ENCODE measurements at regions not wholly inside any gene's neighbourhood (a gene's known extent, or its start where the extent isn't known, plus 50 kb on each side); places are given as distances from the start of the nearest gene placed in this dataset.
"Not testable (repeated sequence)": the region's sequence is repeated elsewhere in the genome, so short reads cannot be mapped to it uniquely, and the experiment has no call there.

- no peak overlapping the region for H3K4me3 Mint-ChIP-seq
- H3K9me3 Mint-ChIP-seq = peaks cover 4% of the 10 kb centered on the region
- intact Hi-C loops (cut with micrococcal nuclease) = no loop called here
- H3K4me1 Mint-ChIP-seq (ENCODE audit: low read depth) = no peaks in the 10 kb centered on the region
- no peak for DNase-seq (ENCODE audit: low spot score)
- no peaks in the 10 kb centered on the region for H3K36me3 Mint-ChIP-seq (ENCODE audit: low read depth)
- H3K27ac Mint-ChIP-seq = no peak overlapping the region
- H3K27me3 Mint-ChIP-seq (ENCODE audit: insufficient read depth) = no peaks in the 10 kb centered on the region
These were observed 99.5 kb downstream of the KDM5D start for GRCh38 chrY:19644889-19645638.

DNA sequence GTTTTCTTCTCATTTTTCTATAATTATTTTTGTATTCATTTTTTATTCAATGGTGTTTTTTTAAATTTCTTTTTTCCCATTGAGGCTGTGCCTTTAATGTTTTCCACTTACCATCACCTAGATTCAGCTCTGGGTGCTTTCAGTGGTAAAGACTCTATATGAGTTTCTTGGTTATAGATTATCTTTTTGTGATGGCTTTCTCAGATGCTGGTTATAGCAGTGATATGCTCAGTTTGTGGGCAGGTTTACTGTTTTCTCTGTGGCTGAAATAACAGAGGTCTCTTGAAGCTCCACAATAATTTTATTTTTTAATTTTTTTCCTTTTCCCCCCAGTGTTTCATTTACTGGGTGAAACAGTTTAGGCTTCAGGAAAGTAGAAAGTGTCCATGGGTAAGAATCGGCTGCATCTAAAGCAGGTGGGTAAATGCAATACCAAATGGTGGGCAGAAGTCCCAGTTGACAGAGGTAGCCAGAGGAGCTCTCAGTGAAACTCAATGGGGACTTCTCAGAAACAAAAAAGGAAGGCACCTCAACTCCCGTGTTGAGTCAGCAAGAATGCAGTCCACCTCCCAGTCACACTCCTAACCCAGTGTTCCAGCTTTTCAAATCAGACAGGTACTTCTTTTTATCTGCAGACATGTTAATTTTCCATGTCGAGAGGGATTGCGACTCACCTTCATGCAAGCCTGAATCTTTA lies 106.7 kb downstream of the KDM5D start:
- DNase-seq (ENCODE audit: low spot score) = no peak
- H3K27ac Mint-ChIP-seq = no peak overlapping the region
- intact Hi-C loops (cut with micrococcal nuclease) = no loop called here
- peaks cover 2% of the 10 kb centered on the region for H3K27me3 Mint-ChIP-seq (ENCODE audit: insufficient read depth)
- no peaks in the 10 kb centered on the region for H3K4me1 Mint-ChIP-seq (ENCODE audit: low read depth)
- H3K9me3 Mint-ChIP-seq = no peaks in the 10 kb centered on the region
- H3K4me3 Mint-ChIP-seq = no peak overlapping the region
- H3K36me3 Mint-ChIP-seq (ENCODE audit: low read depth) = no peaks in the 10 kb centered on the region

GRCh38 chrY:19628926-19629325 lies 115.6 kb downstream of the KDM5D start:
- Mint-ChIP-seq H3K27me3 (ENCODE audit: insufficient read depth) (peaks cover 2% of the 10 kb centered on the region), H3K27ac (no peak overlapping the region), H3K4me1 (ENCODE audit: low read depth) (no peaks in the 10 kb centered on the region), H3K36me3 (ENCODE audit: low read depth) (no peaks in the 10 kb centered on the region), H3K4me3 (no peak overlapping the region), H3K9me3 (peaks cover under 1% of the 10 kb centered on the region)
- intact Hi-C loops (cut with micrococcal nuclease) = no loop called here
- DNase-seq (ENCODE audit: low spot score) = no peak

- H3K9me3 Mint-ChIP-seq = peaks cover 3% of the 10 kb centered on the region
- H3K4me3 Mint-ChIP-seq = no peak overlapping the region
- DNase-seq (ENCODE audit: low spot score) = no peak
- intact Hi-C loops (cut with micrococcal nuclease) = no loop called here
- no peak overlapping the region for H3K27ac Mint-ChIP-seq
- no peaks in the 10 kb centered on the region for H3K36me3 Mint-ChIP-seq (ENCODE audit: low read depth)
- no peaks in the 10 kb centered on the region for H3K4me1 Mint-ChIP-seq (ENCODE audit: low read depth)
- peaks cover 4% of the 10 kb centered on the region for H3K27me3 Mint-ChIP-seq (ENCODE audit: insufficient read depth)
These were observed 122.1 kb downstream of the KDM5D start for GRCh38 chrY:19622392-19622791.

GRCh38 chrY:19621756-19622155 lies 122.8 kb downstream of the KDM5D start:
- intact Hi-C loops (cut with micrococcal nuclease) = no loop called here

GRCh38 chrY:19601113-19601512 lies 143.4 kb downstream of the KDM5D start:
- H3K36me3 Mint-ChIP-seq (ENCODE audit: low read depth) = peaks cover 23% of the 10 kb centered on the region
- intact Hi-C loops (cut with micrococcal nuclease) = loop anchor here (2.0 kb wide), 1 partner anchor 34 kb away; no protein-coding TSS in a partner anchor

More at GRCh38 chrY:19621756-19622155, 122.8 kb downstream of the KDM5D start:
- Mint-ChIP-seq H3K27ac (no peak overlapping the region), H3K27me3 (ENCODE audit: insufficient read depth) (peaks cover 4% of the 10 kb centered on the region), H3K4me3 (no peak overlapping the region), H3K4me1 (ENCODE audit: low read depth) (no peaks in the 10 kb centered on the region), H3K36me3 (ENCODE audit: low read depth) (no peaks in the 10 kb centered on the region), H3K9me3 (peaks cover 3% of the 10 kb centered on the region)
- no peak for DNase-seq (ENCODE audit: low spot score)

DNA sequence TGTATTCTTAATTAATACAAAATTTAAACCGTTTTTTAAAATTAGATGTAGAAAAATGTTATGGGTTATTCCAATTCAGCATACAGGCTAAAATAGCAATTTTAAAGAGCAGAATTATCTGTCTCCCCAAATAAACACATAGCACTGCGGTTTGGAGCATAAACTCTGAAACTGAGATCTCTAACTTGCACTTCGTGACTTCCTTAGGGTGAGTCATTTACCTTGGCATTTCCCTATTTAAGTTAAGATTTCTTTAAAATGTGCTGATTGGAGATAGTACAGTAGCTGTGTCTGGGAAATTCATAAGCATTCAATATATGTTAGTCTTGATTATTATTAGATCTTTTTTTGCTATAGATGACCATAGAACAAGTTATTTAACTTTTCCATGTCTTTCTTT lies 143.8 kb downstream of the KDM5D start:
- DNase-seq (ENCODE audit: low spot score) = no peak
- Mint-ChIP-seq H3K9me3 (no peaks in the 10 kb centered on the region), H3K36me3 (ENCODE audit: low read depth) (peaks cover 24% of the 10 kb centered on the region), H3K27ac (no peak overlapping the region), H3K4me1 (ENCODE audit: low read depth) (peaks cover 10% of the 10 kb centered on the region), H3K27me3 (ENCODE audit: insufficient read depth) (no peaks in the 10 kb centered on the region), H3K4me3 (no peak overlapping the region)
- intact Hi-C loops (cut with micrococcal nuclease) = loop anchor here (2.0 kb wide), 1 partner anchor 34 kb away; no protein-coding TSS in a partner anchor

More at GRCh38 chrY:19601113-19601512, 143.4 kb downstream of the KDM5D start:
- H3K27me3 Mint-ChIP-seq (ENCODE audit: insufficient read depth) = no peaks in the 10 kb centered on the region
- no peak overlapping the region for H3K27ac Mint-ChIP-seq
- H3K4me3 Mint-ChIP-seq = no peak overlapping the region
- DNase-seq (ENCODE audit: low spot score) = no peak
- peaks cover 10% of the 10 kb centered on the region for H3K4me1 Mint-ChIP-seq (ENCODE audit: low read depth)
- H3K9me3 Mint-ChIP-seq = no peaks in the 10 kb centered on the region

DNA sequence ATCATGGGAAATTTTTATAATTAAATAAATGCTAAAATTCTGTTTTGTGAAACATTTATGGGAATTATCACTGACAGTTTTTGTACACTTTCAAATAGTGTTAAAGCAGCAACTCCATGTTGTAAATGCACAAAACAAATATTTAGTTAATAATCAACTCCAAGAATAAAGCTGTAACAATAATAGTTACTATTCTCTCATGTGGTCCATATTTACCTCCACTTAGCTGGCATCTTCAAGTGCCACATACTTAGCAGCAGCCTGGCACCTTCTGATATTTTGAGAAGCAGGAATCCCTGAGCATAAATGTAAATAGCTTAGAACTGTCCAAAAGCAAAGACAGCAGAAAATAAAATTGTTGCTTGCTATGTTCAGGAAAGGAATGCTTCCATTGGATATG lies 154.3 kb downstream of the KDM5D start:
- DNase-seq (ENCODE audit: low spot score) = no peak
- H3K9me3 Mint-ChIP-seq = no peaks in the 10 kb centered on the region
- H3K27ac Mint-ChIP-seq = no peak overlapping the region
- no peak overlapping the region for H3K4me3 Mint-ChIP-seq
- H3K4me1 Mint-ChIP-seq (ENCODE audit: low read depth) = peaks cover 5% of the 10 kb centered on the region
- H3K36me3 Mint-ChIP-seq (ENCODE audit: low read depth) = peaks cover 18% of the 10 kb centered on the region
- no peaks in the 10 kb centered on the region for H3K27me3 Mint-ChIP-seq (ENCODE audit: insufficient read depth)
- intact Hi-C loops (cut with micrococcal nuclease) = no loop called here

- Mint-ChIP-seq H3K4me3 (no peak overlapping the region), H3K27me3 (ENCODE audit: insufficient read depth) (no peaks in the 10 kb centered on the region), H3K36me3 (ENCODE audit: low read depth) (peaks cover 23% of the 10 kb centered on the region), H3K4me1 (ENCODE audit: low read depth) (peaks cover 10% of the 10 kb centered on the region), H3K27ac (no peak overlapping the region), H3K9me3 (no peaks in the 10 kb centered on the region)
- intact Hi-C loops (cut with micrococcal nuclease) = no loop called here
- DNase-seq (ENCODE audit: low spot score) = no peak
These were observed 154.9 kb downstream of the KDM5D start for GRCh38 chrY:19589664-19590063.

GRCh38 chrY:19587311-19587710 lies 157.2 kb downstream of the KDM5D start:
- no peaks in the 10 kb centered on the region for H3K27me3 Mint-ChIP-seq (ENCODE audit: insufficient read depth)
- intact Hi-C loops (cut with micrococcal nuclease) = no loop called here
- peaks cover 21% of the 10 kb centered on the region for H3K36me3 Mint-ChIP-seq (ENCODE audit: low read depth)
- H3K9me3 Mint-ChIP-seq = no peaks in the 10 kb centered on the region
- H3K27ac Mint-ChIP-seq = no peak overlapping the region
- peaks cover 20% of the 10 kb centered on the region for H3K4me1 Mint-ChIP-seq (ENCODE audit: low read depth)
- H3K4me3 Mint-ChIP-seq = no peak overlapping the region
- DNase-seq (ENCODE audit: low spot score) = no peak

DNA sequence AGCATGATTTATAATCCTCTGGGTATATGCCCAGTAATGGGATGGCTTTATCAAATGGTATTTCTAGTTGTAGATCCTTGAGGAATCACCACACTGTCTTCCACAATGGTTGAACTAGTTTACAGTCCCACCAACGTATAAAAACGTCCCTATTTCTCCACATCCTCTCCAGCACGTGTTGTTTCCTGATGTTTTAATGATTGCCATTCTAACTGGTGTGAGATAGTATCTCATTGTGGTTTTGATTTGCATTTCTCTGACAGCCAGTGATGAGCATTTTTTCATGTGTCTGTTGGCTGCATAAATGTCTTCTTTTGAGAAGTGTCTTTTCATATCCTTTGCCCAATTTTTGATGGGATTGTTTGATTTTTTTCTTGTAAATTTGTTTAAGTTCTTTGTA lies 163.5 kb downstream of the KDM5D start:
- H3K4me3 Mint-ChIP-seq; H3K9me3 Mint-ChIP-seq; intact Hi-C loops (cut with micrococcal nuclease); H3K27ac Mint-ChIP-seq; H3K27me3 Mint-ChIP-seq (ENCODE audit: insufficient read depth); DNase-seq (ENCODE audit: low spot score): not testable (repeated sequence)
- Mint-ChIP-seq H3K4me1 (ENCODE audit: low read depth) (peaks cover 33% of the 10 kb centered on the region), H3K36me3 (ENCODE audit: low read depth) (peaks cover 20% of the 10 kb centered on the region)

- Mint-ChIP-seq H3K27ac (no peak overlapping the region), H3K4me1 (ENCODE audit: low read depth) (peaks cover 18% of the 10 kb centered on the region), H3K9me3 (no peaks in the 10 kb centered on the region), H3K4me3 (no peak overlapping the region), H3K27me3 (ENCODE audit: insufficient read depth) (no peaks in the 10 kb centered on the region), H3K36me3 (ENCODE audit: low read depth) (peaks cover 12% of the 10 kb centered on the region)
- DNase-seq (ENCODE audit: low spot score) = no peak
- intact Hi-C loops (cut with micrococcal nuclease) = loop anchor here (10.0 kb wide), 1 partner anchor 1666 kb away; no protein-coding TSS in a partner anchor
These were observed 166.1 kb downstream of the KDM5D start for GRCh38 chrY:19578281-19578874.

DNA sequence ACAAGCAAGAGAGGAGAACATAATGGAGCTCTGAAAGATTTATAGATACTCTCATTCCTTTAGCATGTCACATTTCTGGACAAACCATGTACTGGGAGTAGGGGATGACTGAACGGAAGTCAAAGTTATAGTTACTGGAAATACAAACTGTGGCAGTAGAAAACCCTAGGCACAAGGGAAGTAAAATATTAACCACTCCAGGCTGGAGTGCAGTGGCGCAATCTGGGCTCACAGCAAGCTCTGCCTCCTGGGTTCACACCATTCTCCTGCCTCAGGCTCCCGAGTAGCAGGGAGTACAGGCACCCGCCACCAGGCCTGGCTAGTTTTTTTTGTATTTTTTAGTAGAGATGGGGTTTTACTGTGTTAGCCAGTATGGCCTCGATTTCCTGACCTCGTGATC lies 167.3 kb downstream of the KDM5D start:
- Mint-ChIP-seq H3K36me3 (ENCODE audit: low read depth) (peaks cover 16% of the 10 kb centered on the region), H3K4me3 (no peak overlapping the region), H3K27ac (no peak overlapping the region), H3K27me3 (ENCODE audit: insufficient read depth) (no peaks in the 10 kb centered on the region), H3K4me1 (ENCODE audit: low read depth) (peaks cover 22% of the 10 kb centered on the region), H3K9me3 (no peaks in the 10 kb centered on the region)
- DNase-seq (ENCODE audit: low spot score) = no peak
- intact Hi-C loops (cut with micrococcal nuclease) = loop anchor here (10.0 kb wide), 1 partner anchor 1668 kb away; no protein-coding TSS in a partner anchor

All from activated T-helper 1 cell treated with anti-CD3 and anti-CD28 coated beads, Interleukin-12 subunit alpha, Interleukin-12 subunit beta, Interleukin-2, Interleukin-4 antibody, amounts not matched to agents 30 ng/mL and 10 ng/mL and 1 ng/mL, durations not matched to agents 14 hours and 24 hours and 36 hours (primary cell).